Hippocampal formation (tissue), 2 donors: ENCODE measurements at regions not wholly inside any gene's neighbourhood (a gene's known extent, or its start where the extent isn't known, plus 50 kb on each side); places are given as distances from the start of the nearest gene placed in this dataset.
"Not testable (repeated sequence)": the region's sequence is repeated elsewhere in the genome, so short reads cannot be mapped to it uniquely, and the experiment has no call there.

Experiments used
- DNase-seq, 2 donors: peaks; one replicate each; lab custom pipeline; 2025; lab: John Stamatoyannopoulos, UW

GRCh38 chr5:72651109-72651508 lies 143.9 kb upstream of the ZNF366 start:
- DNase-seq: no peak

DNA sequence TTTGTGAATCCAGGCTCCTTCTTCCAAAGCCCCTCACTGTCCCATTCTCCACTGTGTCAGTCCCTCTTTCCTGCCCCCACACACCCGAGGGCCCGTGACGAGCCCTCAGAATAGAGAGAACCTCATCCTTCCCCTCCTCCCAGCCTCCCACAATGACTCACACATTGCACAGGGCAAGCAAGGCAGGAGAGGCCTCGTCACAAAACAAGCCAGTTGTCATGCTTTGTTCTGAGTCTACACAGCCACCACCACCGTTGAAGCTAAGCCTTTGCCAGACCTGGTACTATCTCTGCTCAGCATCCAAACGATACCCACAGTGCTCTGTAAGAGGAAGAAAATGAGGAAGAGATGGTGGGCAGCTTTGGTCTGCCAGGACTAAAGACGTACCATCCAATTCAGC lies 142.2 kb upstream of the ZNF366 start:
- no peak for DNase-seq

DNA sequence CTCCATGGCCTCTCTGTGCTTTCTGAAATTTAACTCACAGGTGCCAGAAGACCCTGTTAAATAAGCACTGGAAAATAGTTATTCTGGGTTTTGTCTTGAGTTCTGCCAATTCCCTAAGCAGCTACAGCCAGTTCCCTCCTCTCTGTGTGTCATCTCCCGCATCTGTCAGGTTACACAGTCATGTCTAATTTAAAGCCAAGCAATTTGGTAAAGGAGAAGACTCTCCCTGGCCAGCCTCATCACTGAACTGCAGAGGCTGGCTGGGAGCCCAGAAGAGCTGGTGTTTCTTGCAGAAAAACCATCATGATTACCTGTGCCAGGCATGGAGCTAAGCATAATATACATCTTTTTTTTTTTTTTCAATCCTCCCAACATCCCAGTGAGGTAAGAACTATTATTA lies 141.3 kb upstream of the ZNF366 start:
- no peak for DNase-seq

GRCh38 chr5:72647806-72648205 lies 140.6 kb upstream of the ZNF366 start:
- DNase-seq: no peak

GRCh38 chr5:72646246-72646866 lies 139.1 kb upstream of the ZNF366 start:
- no peak for DNase-seq

GRCh38 chr5:72645064-72645846 lies 138.0 kb upstream of the ZNF366 start:
- DNase-seq: no peak

GRCh38 chr5:72644296-72644695 lies 137.1 kb upstream of the ZNF366 start:
- DNase-seq: no peak

- DNase-seq: no peak
Observed at GRCh38 chr5:72641164-72641563, 134.0 kb upstream of the ZNF366 start.

- no peak for DNase-seq
Observed at GRCh38 chr5:72637058-72637457, 129.8 kb upstream of the ZNF366 start.

- DNase-seq: not testable (repeated sequence)
Observed at GRCh38 chr5:72636565-72636964, 129.4 kb upstream of the ZNF366 start.

- DNase-seq: no peak
Observed at GRCh38 chr5:72634444-72634843, 127.2 kb upstream of the ZNF366 start.

GRCh38 chr5:72633649-72634048 lies 126.4 kb upstream of the ZNF366 start:
- DNase-seq: peak in 1 of 2 donors; percentile 40

DNA sequence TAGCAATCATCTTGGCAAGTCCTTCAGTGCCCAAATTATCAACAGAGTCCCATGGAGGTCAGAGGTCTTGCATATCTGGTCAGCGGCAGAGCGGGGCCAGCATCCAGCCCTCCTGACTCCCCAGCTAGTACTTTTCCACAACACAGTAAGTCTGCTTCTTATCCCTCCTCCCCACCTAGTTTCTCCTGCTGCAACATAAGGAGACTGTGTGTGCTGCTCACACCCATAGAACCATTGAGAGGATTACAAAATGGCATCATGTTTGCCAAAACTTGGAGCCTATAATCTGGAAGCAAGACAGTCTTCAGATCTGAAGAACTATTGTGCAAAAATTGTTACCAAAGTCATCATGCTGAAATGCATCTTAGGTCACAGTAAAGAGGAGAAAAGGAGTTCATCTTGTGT lies 125.8 kb upstream of the ZNF366 start:
- DNase-seq: peak in 1 of 2 donors; percentile 23

DNA sequence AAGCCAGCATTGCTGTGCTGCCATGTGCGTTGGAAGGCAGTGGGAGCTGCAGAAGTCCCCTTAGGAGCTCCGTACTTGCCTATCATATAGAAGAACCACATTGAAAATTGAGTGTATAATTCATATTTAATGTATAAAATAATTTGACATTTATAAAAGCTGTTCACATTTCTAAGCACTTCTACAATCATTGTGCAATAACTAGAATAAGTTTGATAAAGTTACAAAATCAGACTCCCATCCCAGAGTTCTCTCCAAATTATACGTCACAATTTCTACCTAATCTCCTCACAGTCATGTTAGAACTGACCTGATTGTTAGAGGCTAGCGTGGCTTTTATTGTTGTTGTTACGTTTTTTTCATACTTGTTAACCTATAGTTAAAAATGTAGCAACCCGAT lies 123.5 kb upstream of the ZNF366 start:
- DNase-seq: no peak

DNA sequence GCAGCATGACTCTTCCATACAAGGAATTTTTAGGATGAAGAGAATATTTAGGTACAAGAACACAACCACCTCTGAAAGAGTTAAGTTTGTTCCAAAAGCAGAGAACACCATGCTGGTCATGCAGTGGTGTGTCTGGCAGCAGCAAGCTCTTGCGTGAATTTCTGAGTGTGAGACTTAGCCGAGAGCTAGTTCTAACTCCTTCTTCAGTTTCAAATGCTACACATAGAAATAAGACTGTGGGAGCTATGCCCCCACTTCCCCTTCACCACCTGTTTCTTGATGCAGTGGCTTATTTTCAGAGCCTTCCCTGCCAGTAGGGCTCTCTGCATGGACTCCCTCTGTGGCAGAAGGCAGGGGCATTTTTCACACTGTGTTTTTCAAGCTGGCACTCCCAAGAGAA lies 122.9 kb upstream of the ZNF366 start:
- DNase-seq: no peak

DNA sequence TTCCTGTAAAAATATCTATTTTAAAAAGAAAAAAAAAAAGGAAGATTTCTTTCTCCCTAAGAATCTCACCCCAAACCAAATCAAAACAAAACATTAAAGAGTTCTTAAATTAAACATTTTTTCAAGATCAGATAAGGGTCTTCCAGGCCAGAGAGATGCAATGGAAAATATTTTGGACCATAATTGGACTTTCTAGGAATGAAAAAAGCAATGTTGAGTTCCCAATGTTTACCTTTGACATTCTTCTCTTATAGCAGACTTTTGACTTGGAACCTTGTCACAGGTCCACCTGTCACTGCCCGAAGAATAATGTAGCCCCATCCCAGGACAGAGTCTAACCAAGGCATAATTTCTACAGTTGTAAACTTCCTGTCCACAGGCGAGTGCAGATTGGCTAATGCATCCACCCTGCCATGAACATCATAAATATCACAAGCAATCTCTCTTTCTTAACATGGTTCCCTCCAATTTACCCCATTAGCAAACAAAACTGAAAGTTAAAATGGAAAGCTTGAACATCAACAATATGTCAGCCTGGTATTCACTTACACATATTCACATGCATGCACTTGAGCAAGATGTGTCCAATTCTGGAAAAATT lies 121.7 kb upstream of the ZNF366 start:
- no peak for DNase-seq

DNA sequence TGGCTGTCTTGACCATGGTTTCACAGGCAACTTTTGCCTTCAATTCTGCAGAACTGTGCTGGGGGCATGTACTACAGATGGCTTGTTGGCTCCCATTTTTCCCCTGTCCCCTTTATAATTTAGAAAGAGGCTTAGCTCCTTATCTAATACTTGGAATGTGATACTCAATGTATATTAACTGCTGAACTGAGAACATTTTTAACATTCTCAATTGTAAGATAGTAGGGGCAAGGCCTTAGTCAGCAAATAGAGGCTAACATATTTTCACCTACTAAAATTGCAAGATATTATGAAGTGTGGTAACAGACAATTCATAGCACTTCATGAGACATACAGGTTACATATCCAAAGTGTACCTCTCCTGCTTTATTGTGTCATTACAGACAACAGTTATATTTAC lies 118.1 kb upstream of the ZNF366 start:
- DNase-seq: no peak

DNA sequence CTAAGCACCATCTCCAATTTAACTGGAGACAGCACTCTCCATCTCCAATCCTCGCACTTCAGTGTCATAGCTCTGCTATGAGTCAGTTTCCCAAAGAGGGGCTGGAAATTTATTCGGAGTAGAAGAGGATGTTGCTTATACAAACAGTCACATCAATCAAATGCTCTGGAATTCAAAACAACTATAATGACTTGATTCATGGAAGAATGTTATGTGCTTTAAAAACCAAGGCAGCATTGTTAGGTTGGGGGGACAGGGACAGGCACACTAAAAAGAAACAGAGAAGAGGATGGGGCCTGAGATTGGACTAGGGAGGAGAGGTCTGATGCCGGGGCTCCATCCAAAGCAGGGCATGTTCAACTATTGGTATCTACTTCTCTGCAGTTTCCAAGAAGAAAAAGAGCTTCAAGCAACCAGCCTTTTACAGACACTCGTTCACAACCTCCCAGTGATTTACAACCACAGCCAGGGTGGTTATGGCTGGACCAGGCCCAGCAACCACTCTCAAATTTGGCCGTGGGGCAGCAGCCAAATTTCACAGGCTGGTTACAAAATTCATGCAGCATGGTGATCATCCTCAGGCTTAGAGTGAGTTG lies 117.5 kb upstream of the ZNF366 start:
- no peak for DNase-seq

DNA sequence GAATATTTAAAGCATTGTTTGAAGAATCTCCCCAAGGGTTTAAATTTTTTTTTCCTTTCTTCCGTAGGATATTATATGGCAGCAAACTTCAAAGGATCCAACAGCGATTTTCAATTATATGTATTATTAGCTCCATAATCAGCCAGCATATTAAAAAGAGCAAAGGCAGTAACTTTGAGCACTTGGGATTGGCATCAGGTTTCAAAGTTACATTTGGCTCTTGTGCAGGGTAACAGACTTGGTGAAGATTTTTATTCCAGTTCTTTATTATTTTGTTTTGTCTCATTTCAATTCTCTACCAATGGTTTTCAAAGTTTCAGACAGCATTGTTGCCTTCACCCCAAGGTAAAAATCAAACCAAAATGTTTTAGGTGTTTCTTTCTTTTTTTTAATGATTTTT lies 116.7 kb upstream of the ZNF366 start:
- DNase-seq: no peak

GRCh38 chr5:72623323-72623722 lies 116.1 kb upstream of the ZNF366 start:
- DNase-seq: no peak

DNA sequence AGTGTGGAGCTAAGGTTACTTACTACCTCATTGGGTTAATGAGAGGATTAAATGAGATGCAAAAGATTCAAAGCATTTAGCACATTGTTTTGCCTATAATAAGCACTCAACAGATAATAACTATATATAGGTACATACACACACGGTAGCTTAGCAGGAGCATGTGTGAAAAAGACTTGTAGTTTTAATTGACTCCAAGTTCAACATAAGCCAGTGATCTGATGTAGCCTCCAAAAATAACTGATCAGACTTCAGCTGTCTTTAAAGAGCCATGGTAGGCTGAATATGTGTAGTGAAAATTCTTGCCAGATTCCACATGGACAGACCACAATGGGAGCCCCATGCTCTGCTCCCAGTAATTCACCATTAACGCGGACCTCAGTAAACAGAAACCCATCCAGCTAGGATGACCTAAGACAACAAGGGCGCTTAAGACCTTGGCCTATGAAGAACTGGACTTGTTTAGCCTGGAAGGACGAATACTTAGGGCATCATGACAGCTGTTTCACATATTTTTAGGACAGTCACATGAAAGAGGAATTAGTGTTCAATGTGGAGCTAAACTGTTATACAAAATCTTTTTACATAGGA lies 115.1 kb upstream of the ZNF366 start:
- DNase-seq: no peak

- DNase-seq: no peak
Observed at GRCh38 chr5:72621576-72621975, 114.4 kb upstream of the ZNF366 start.

DNA sequence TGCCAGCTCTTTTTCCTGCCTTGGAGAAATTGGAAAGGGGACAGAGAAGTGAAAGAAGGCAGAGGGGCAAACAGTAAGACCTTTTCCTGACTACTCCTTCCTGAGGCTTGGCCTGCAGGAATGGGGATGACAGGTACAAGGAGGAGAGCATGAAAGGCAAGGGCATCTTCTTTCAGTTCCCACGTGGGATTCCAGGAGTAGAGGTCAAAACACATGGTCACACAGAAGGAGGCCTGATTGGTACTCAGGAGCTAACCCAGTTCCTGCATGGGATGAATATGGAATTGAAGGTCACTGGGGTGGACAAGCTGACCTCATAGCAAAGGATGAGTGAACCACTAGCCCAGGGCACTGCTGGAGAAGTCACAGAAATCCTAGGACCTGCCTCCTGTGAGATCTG lies 112.5 kb upstream of the ZNF366 start:
- no peak for DNase-seq
